ENCODE measurements at regions not wholly inside any gene's neighbourhood (a gene's known extent, or its start where the extent isn't known, plus 50 kb on each side); places are given as distances from the start of the nearest gene placed in this dataset.
"Not testable (repeated sequence)": the region's sequence is repeated elsewhere in the genome, so short reads cannot be mapped to it uniquely, and the experiment has no call there.

DNA sequence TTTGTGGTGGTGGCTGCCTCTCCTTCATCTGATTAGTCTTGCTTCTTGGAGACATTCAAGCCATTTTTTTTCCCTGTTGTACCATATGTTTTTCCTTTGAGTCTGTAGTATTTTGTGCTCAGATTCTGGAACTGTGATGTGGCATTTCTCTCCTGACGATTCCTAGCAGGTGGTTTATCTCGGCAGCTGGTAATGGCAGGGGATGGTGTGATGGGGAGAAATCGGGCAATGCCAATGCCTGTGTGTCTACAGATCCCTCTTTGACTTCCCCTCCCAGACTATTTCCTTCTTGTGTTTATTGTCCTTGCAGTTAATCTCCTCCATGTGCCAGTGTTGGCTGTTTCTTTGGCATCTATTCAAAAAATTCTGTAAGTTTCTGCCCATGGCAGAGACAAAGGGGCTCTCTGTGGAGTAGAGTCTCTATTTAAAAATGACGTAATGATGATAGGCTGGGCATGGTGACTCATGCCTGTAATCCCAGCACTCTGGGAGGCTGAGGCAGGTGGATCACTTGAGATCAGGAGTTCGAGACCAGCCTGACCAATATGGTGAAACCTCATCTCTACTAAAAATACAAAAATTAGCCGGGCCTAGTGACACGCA lies 90.2 kb upstream of the ERCC4 start:
- DNase-seq = no peak

DNA sequence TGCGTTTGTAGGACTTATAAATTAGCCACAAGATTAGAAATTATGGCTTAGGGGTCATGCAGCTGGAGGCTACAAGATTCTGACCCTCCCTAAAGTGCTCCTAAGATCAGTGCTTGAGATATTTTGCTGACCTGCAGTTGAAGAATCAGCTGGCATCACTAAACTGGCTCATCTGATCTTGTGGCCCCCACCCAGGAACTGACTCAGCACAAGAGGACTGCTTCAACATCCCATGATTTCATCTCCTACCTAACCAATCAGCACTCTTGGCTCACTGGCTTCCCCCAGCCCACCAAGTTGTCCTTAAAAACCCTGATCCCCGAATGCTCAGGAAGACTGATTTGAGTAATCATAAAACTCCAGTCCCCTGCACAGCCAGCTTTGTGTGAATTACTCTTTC lies 86.4 kb upstream of the ERCC4 start:
- no peak for DNase-seq

GRCh38 chr16:13835387-13835786 lies 84.6 kb upstream of the ERCC4 start:
- DNase-seq = no peak

- DNase-seq = no peak
Measured at GRCh38 chr16:13835935-13836730, 83.8 kb upstream of the ERCC4 start.

DNA sequence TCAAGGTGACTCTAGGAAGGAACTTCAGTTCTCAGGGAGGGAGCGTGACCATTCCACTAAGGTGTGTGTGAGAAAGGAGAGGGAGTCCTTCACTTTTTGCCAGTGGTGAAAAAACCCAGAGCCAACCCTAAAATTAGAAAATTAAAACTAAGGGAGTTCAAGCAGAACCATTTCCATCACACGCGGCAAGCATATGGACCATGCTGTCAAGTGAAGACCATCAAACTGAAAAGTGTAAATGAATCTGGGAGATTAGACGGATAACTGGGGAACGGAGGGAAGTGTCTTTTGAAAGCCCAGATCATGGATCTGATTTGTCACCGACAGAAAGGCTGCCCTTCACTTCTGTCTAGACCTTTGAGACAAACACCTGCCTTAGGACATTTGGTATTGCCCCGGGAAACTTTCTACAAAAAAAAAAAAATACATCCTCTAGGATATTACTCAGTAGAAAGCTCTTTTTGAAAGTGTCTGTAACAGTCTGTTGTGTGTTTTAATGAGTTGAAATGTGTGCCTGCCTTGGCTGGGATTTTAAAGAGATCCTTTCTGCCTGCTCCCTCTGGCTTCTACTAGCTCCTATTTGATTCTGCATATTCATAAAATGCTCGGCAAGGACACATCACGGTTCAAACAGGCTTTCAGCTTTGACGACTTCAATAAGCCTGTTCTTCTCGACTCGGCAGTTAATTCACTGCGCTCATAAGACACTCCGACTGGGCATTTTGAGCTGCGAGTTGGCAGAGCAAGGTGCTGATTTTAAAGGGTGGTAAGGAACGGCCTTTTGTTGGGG lies 81.4 kb upstream of the ERCC4 start:
- DNase-seq = no peak

GRCh38 chr16:13839577-13839976 lies 80.4 kb upstream of the ERCC4 start:
- DNase-seq = no peak

DNA sequence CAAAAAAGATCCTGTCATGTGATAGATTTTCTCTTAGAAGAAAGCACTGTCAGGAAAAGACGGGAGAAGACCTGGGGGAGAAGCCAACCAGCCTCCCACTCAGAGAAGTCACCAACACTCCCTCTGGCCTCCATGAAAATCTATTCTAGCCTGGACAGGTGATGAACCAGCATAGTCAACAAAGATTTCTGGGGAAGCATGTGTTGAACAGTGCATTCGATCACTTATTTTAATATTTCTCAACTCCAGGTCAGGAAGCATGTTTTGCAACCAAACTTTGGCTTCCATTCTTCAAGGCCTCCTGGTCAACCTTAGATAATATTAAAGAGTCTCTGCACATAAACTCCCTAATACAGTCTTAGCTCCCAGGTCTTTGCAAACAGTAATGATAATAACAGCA lies 74.7 kb upstream of the ERCC4 start:
- DNase-seq = no peak

GRCh38 chr16:13848795-13849194 lies 71.2 kb upstream of the ERCC4 start:
- DNase-seq = no peak

GRCh38 chr16:13850173-13850572 lies 69.8 kb upstream of the ERCC4 start:
- DNase-seq = not testable (repeated sequence)

- DNase-seq = no peak
Measured at GRCh38 chr16:13852827-13853226, 67.1 kb upstream of the ERCC4 start.

DNA sequence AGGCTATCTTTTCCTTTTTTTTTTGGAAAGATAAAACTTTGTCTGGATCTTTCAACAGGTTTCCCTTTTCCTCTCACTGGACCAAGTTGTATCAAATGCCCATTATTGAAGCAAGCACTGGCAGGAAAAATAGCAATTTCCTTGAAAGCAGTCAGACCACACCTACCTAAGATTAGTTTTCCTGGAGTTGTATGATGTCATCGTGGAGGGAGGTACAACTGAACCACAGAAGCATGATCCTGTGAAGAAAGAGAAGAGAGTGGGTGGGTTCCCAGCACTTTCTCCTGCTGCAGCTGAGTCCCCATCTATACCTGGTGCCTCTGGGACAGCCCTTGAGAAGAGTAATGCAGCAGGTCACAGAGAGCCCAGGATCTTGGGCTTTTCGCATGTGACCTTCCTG lies 63.6 kb upstream of the ERCC4 start:
- no peak for DNase-seq

GRCh38 chr16:13856811-13857511 lies 63.0 kb upstream of the ERCC4 start:
- no peak for DNase-seq

DNA sequence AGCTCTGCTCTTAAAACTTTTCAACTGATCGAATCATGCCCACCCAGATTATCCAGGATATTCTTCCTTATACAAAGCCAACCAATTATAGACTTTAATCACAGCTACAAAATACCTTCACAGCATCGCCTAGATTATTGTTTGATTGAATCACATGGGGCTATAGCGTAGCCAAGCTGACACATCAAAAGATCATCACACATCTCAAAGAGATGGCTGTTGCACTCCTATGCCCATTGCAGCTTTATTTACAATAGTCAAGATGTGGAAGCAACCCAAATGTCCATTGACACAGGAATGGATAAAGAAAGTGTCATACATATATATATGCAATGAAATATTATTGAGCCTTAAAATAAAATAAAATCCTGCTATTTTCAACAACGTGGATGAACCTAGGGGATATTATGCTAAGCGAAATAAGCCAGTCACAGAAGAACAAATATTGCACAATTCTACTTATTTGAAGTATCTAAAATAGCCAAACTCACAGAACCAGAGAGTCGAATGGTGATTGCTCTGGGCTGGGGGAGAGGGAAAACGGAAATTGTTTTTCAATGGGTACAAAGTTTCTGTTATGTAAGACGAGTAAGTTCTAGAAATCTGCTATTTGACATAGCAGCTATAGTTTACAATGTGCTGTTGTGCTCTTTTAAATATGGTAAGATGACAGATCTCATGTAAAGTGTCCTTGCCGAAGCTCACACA lies 60.9 kb upstream of the ERCC4 start:
- no peak for DNase-seq

DNA sequence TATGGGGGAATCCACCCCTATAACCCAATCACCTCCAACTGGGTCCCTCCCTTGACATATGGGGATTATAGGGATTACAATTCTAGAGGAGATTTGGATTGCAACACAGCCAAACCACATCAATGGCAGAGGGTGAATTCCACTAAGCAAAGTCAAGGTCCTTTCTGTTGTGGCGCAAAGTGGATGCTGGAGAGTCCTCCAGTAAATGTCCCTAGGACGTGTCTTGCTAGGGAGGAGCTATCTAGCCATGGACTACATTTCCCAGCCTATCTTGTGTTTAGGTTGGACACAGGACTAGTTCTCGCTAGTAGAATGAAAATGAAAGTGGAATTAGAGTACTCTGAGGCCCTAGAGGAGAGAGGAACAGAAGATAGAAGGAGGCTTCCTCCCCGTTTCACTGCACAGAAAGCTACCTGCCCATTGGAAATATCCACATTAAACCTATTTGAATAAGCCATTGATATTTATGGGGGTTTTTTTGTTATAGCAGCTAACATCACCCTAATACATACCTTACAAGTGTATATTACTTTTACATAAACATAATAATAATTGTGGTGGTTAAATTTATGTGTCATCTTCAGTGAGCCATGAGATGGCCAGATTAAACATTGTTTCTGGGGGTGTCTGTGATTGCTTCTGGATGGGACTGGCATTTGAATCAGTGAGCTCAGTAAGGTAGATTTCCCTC lies 56.7 kb upstream of the ERCC4 start:
- DNase-seq = peak; percentile 21

- peak; percentile 3 for DNase-seq
Measured at GRCh38 chr16:13864689-13865088, 55.3 kb upstream of the ERCC4 start.

DNA sequence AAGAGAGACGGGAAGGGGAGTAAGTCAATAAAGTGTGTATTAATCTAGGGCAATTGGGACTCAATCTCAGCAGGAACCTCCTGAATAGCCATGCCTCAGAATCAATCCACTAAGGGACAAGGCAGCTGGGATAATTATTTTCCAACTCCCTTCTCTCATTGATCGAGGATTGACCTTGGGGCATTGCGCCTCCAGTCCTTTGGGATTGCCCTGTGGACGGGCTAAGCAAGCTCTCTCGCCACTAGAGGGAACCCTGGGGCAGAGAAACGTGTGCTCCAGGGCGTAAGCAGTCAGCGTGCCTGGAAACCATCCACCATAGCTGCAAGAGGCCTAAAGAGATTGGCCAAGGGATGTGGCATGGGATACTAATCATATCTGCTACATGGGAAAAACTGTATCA lies 53.9 kb upstream of the ERCC4 start:
- peak; percentile 83 for DNase-seq

All from DMS53 (cell line).